VCaP (cell line): ENCODE measurements at regions not wholly inside any gene's neighbourhood (a gene's known extent, or its start where the extent isn't known, plus 50 kb on each side); places are given as distances from the start of the nearest gene placed in this dataset.

Source experiments
- H3K27ac ChIP-seq: fragments of 450-650 bp; 2 replicates; pipeline ENCODE4 v1.5.1; 2017
- CTCF ChIP-seq: fragments of 450-650 bp; conservative IDR thresholded peaks from 2 replicates; pipeline ENCODE4 v1.5.1; 2017; ENCODE audit warnings: mild to moderate bottlenecking, moderate library complexity

- no peak for TF ChIP-seq CTCF
Measured at GRCh38 chr11:21888814-21889213, 304.1 kb upstream of the ANO5 start.

GRCh38 chr11:21892736-21893564 is 299.9 kb upstream of the ANO5 start:
- TF ChIP-seq CTCF = no peak
- no peak overlapping the region for H3K27ac ChIP-seq

More at GRCh38 chr11:21888814-21889213, 304.1 kb upstream of the ANO5 start:
- H3K27ac ChIP-seq = no peak overlapping the region

GRCh38 chr11:21893565-21893867 is 299.4 kb upstream of the ANO5 start:
- H3K27ac ChIP-seq = no peak overlapping the region
- TF ChIP-seq CTCF = no peak

- H3K27ac ChIP-seq = no peak overlapping the region
- TF ChIP-seq CTCF = no peak
Measured at GRCh38 chr11:21894492-21894891, 298.4 kb upstream of the ANO5 start.

GRCh38 chr11:21895686-21896085 is 297.2 kb upstream of the ANO5 start:
- no peak for TF ChIP-seq CTCF
- H3K27ac ChIP-seq = no peak overlapping the region

- TF ChIP-seq CTCF = no peak
- H3K27ac ChIP-seq = no peak overlapping the region
Measured at GRCh38 chr11:21896216-21896615, 296.7 kb upstream of the ANO5 start.

- no peak for TF ChIP-seq CTCF
- no peak overlapping the region for H3K27ac ChIP-seq
Measured at GRCh38 chr11:21896746-21897602, 295.9 kb upstream of the ANO5 start.
